GM12891 (cell line): ENCODE measurements at regions not wholly inside any gene's neighbourhood (a gene's known extent, or its start where the extent isn't known, plus 50 kb on each side); places are given as distances from the start of the nearest gene placed in this dataset.

Experiments
- PAX5 ChIP-seq: IDR thresholded peaks from 2 replicates; pipeline ENCODE4 v1.6.1; 2011; ENCODE audit warnings: low read length, moderate library complexity, mild to moderate bottlenecking; ENCODE audit not compliant: insufficient read depth, severe bottlenecking
- POLR2A ChIP-seq: IDR thresholded peaks from 2 replicates; pipeline ENCODE4 v1.6.1; 2011; ENCODE audit warnings: low read depth, low read length, control low read depth
- POLR2AphosphoS5 ChIP-seq: IDR thresholded peaks from 2 replicates; pipeline ENCODE4 v1.6.1; 2011; ENCODE audit warnings: low read depth, low read length, control low read depth
- SPI1 ChIP-seq: IDR thresholded peaks from 2 replicates; pipeline ENCODE4 v1.6.1; 2011; ENCODE audit warnings: low read depth, low read length, control low read depth
- TAF1 ChIP-seq: IDR thresholded peaks from 2 replicates; pipeline ENCODE4 v1.6.1; 2011; ENCODE audit warnings: low read depth, low read length, control low read depth

DNA sequence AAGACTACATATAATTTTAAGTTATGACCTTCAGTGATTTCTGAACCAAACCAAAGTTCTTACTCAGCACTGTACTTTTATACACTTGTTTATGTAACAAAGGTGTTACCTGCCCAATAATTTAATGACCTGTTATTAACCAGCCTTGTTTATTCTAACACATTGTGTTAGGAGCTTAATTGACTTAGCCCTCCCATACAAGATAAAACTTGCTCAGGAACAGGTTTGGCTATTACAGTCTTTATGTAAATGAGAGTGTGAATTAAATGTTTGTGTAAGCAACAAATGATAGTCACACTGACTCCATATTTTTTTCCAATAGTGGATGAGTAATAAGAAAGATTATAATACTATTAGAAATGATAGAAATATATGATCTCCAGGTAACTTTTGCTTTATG is 51.8 kb upstream of the MYCBP2 start:
- no peak for TF ChIP-seq POLR2AphosphoS5
- no peak for TF ChIP-seq POLR2A
- TF ChIP-seq SPI1: no peak
- TF ChIP-seq TAF1: no peak
- TF ChIP-seq PAX5: no peak
